Lung (tissue), 11 donors: ENCODE measurements at regions not wholly inside any gene's neighbourhood (a gene's known extent, or its start where the extent isn't known, plus 50 kb on each side); places are given as distances from the start of the nearest gene placed in this dataset.

Source experiments
- ATAC-seq: fragments of 200-7000 bp; cut with Tn5 transposase; one replicate; pipeline ENCODE4 v1.9.1; 2020; ENCODE audit warnings: moderate number of reproducible peaks; ENCODE audit not compliant: insufficient read depth, low FRiP score
- DNase-seq, 3 donors: peaks; one replicate each; pipeline ENCODE4 v3.0.0-alpha.2; 2013 to 2017
- H3K27ac ChIP-seq, 2 donors: one replicate each; pipeline ENCODE4 v1.5.1; 2013; ENCODE audit warnings: mild to moderate bottlenecking in 2 of 2, moderate library complexity in 2 of 2, control low read depth in 1 of 2, inconsistent platforms in 1 of 2, low read depth in 1 of 2, low read length in 1 of 2
- H3K27me3 ChIP-seq, 3 donors: one replicate each; pipeline ENCODE4 v1.5.1; 2013; ENCODE audit warnings: low read length in 2 of 3; ENCODE audit not compliant: control insufficient read depth in 3 of 3, insufficient read depth in 3 of 3
- H3K36me3 ChIP-seq, 4 donors: one replicate each; pipeline ENCODE4 v1.5.1; 2013; ENCODE audit warnings: low read length in 4 of 4, mild to moderate bottlenecking in 1 of 4, moderate library complexity in 1 of 4; ENCODE audit not compliant: control insufficient read depth in 4 of 4, insufficient read depth in 4 of 4
- H3K4me1 ChIP-seq, 5 donors: one replicate each; pipeline ENCODE4 v1.5.1; 2013; ENCODE audit warnings: low read length in 5 of 5, mild to moderate bottlenecking in 2 of 5, moderate library complexity in 1 of 5; ENCODE audit not compliant: control insufficient read depth in 5 of 5, insufficient read depth in 5 of 5
- H3K4me3 ChIP-seq: one replicate; pipeline ENCODE4 v1.5.1; 2013; ENCODE audit warnings: mild to moderate bottlenecking, control low read depth, moderate library complexity
- H3K9ac ChIP-seq, 2 donors: one replicate each; pipeline ENCODE4 v1.5.1; 2013; ENCODE audit warnings: low read length in 2 of 2, control low read depth in 1 of 2; ENCODE audit not compliant: insufficient read depth in 1 of 2
- H3K9me3 ChIP-seq, 4 donors: one replicate each; pipeline ENCODE4 v1.5.1; 2013; ENCODE audit warnings: low read length in 3 of 4, mild to moderate bottlenecking in 1 of 4, moderate library complexity in 1 of 4; ENCODE audit not compliant: control insufficient read depth in 4 of 4, insufficient read depth in 3 of 4
- CTCF ChIP-seq: IDR thresholded peaks from 2 replicates; pipeline ENCODE4 v1.5.1; 2012; ENCODE audit warnings: mild to moderate bottlenecking; ENCODE audit errors: control extremely low read depth, extremely low read depth
- WGBS, 2 donors: extraction: QIAGEN DNeasy Blood & Tissue Kit; methylation state at CpG; one replicate each; pipeline ENCODE4 v1.1.7; 2013; 5-methylcytosine and 5-hydroxymethylcytosine counted together
- donor health status: control.
- donor health status: control.
- donor health status: Bipolar disorder and iron deficiency.
- donor health status: healthy.
- donor health status: DM: yes; HTN: yes; CAD: no.

DNA sequence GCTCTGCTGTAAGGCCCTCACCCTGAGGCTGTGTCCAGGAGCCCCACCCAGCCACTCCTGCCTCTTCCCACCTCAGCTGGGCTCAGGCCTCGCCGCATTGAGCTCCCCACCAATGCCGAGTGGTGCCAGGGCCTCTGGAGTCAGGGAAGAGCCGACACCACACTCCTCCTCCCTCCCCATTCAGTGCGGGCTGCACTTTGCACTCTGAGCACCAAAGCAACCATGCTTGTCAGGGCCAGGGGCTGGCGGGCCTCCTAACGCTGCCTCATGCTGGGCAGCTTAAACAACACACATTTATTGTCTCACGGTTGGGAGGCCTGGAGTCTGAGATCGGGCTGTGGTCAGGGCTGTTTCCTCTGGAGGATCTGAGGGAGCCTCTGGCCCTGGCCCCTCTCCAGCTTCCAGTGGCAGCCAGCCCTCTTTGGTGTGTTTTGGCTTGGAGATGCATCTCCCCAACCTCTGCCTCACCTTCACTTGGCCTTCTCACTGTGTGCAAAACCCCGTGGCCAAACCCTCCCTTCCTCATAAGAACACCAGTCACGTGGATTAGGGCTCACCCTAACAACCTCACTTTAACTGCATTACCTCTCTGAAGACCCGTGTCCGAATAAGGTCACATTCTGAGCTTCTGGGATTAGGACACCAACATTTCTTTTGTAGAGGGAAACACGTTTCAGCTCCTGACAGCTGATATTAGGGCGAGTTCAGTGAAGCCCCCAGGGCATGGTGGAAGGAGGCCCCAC, 157.8 kb downstream of the MED10 start:
- Histone ChIP-seq H3K27me3 (no peaks in the 10 kb centered on the region), H3K4me3 (no peak overlapping the region), H3K4me1 (no peaks in the 10 kb centered on the region), H3K36me3 (no peaks in the 10 kb centered on the region), H3K9me3 (peaks cover 0 to 12% (median 0%) of the 10 kb centered on the region in 4 donors), H3K9ac (no peak overlapping the region), H3K27ac (no peak overlapping the region)
- TF ChIP-seq CTCF: no peak
- ATAC-seq: no peak
- WGBS, 2 donors: 54 to 61% methylated on average over 15 of the region's 15 CpGs
- no peak for DNase-seq

DNA sequence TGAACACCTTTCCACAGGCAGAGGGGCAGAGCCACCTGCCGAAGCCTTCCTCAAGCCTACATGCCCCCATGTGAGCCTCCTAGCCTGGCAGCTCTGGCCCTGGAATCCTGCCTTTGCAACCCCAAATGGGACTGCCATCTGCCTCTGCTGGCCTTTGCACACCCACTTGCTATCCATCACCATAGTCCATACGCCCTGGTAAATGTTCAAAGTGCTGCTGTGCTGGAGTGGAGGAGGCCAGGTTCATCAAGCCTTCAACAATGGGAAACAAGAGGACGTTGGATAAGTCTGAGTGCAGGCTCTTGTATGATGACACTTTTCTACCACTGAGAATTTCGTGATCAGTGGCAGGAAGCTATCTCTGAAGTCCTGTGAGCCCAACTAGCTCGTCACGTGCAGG, 159.8 kb downstream of the MED10 start:
- WGBS, 2 donors: 72 to 78% methylated on average over 6 of the region's 6 CpGs
- H3K27ac ChIP-seq: no peak overlapping the region
- H3K36me3 ChIP-seq: no peaks in the 10 kb centered on the region
- peaks cover 0 to 9% (median 0%) of the 10 kb centered on the region in 4 donors for H3K9me3 ChIP-seq
- H3K4me1 ChIP-seq: no peaks in the 10 kb centered on the region
- no peak overlapping the region for H3K4me3 ChIP-seq
- TF ChIP-seq CTCF: no peak
- no peak overlapping the region for H3K9ac ChIP-seq
- ATAC-seq (no peak), DNase-seq (no peak)
- H3K27me3 ChIP-seq: no peaks in the 10 kb centered on the region

GRCh38 chr5:6218116-6218515, 160.2 kb downstream of the MED10 start:
- 86 to 89% methylated on average over 7 of the region's 7 CpGs for WGBS, 2 donors
- no peak overlapping the region for H3K4me3 ChIP-seq
- ATAC-seq: no peak
- no peak for DNase-seq
- no peak overlapping the region for H3K27ac ChIP-seq
- peaks cover 0 to 9% (median 0%) of the 10 kb centered on the region in 4 donors for H3K9me3 ChIP-seq
- no peak overlapping the region for H3K9ac ChIP-seq
- H3K4me1 ChIP-seq: no peaks in the 10 kb centered on the region
- H3K27me3 ChIP-seq: no peaks in the 10 kb centered on the region
- no peak for TF ChIP-seq CTCF
- H3K36me3 ChIP-seq: no peaks in the 10 kb centered on the region
